ENCODE measurements at regions not wholly inside any gene's neighbourhood (a gene's known extent, or its start where the extent isn't known, plus 50 kb on each side); places are given as distances from the start of the nearest gene placed in this dataset.

- Mint-ChIP-seq H3K9me3 (no peaks in the 10 kb centered on the region), H3K27ac (no peak overlapping the region), H3K4me1 (ENCODE audit: low read depth) (no peaks in the 10 kb centered on the region), H3K27me3 (peaks cover 19% of the 10 kb centered on the region), H3K36me3 (ENCODE audit: low read depth) (no peaks in the 10 kb centered on the region), H3K4me3 (no peak overlapping the region)
- H3K4me1 ChIP-seq (ENCODE audit: insufficient read depth, low read length), result no peaks in the 10 kb centered on the region
- H3K9me3 ChIP-seq (ENCODE audit: control insufficient read depth in 1 of 2, insufficient read depth in 1 of 2, low read length in 2 of 2), result peaks cover 0 to 18% of the 10 kb centered on the region in 2 experiments
- POLR2A ChIA-PET, result no interaction called here
- H3K36me3 ChIP-seq (ENCODE audit: insufficient read depth, low read length), result no peaks in the 10 kb centered on the region
- DNase-seq (no peak), ATAC-seq (ENCODE audit: poor library complexity) (no peak)
- no peak overlapping the region for H3K27ac ChIP-seq (ENCODE audit: low read depth in 1 of 2, low read length in 2 of 2)
- H3K27me3 ChIP-seq (ENCODE audit: control insufficient read depth in 1 of 2, insufficient read depth in 2 of 2, low read length in 2 of 2), result no peaks in the 10 kb centered on the region
- CTCF ChIA-PET, result no interaction called here
- no peak overlapping the region for H3K4me3 ChIP-seq (ENCODE audit: low read length)
- intact Hi-C loops (cut with DNase I, micrococcal nuclease), result no loop called here
- no peak for TF ChIP-seq CTCF (IDR thresholded peaks at IDR 0.05)
Observed at GRCh38 chr1:17933501-17933900, 174.1 kb upstream of the IGSF21 start.

DNA sequence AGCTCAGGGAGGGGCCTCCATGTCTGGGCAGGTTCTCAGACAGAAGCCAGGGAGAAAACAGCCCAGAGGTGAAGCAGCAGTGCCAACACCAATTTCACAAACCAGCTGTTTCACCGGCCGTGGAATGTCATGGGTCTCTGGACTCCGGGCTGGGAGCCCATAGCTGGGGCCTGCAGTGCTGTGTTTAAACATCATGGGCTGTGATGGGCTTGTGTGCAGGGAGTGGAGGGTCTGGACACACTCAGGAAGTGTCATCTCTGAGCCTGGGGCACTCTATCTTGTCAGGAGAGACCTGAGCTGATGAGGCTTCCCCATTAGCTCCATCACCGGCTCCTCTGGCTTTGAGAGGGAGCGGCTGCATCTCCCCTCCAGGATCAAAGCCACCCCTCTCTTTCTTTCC, 173.6 kb upstream of the IGSF21 start:
- ChIA-PET CTCF (no interaction called here), POLR2A (no interaction called here)
- Mint-ChIP-seq H3K9me3 (no peaks in the 10 kb centered on the region), H3K27me3 (peaks cover 23% of the 10 kb centered on the region), H3K4me1 (ENCODE audit: low read depth) (no peaks in the 10 kb centered on the region), H3K27ac (no peak overlapping the region), H3K36me3 (ENCODE audit: low read depth) (no peaks in the 10 kb centered on the region), H3K4me3 (no peak overlapping the region)
- Histone ChIP-seq H3K4me3 (ENCODE audit: low read length) (no peak overlapping the region), H3K4me1 (ENCODE audit: insufficient read depth, low read length) (no peaks in the 10 kb centered on the region), H3K27ac (ENCODE audit: low read depth in 1 of 2, low read length in 2 of 2) (no peak overlapping the region), H3K9me3 (ENCODE audit: control insufficient read depth in 1 of 2, insufficient read depth in 1 of 2, low read length in 2 of 2) (peaks cover 0 to 18% of the 10 kb centered on the region in 2 experiments), H3K27me3 (ENCODE audit: control insufficient read depth in 1 of 2, insufficient read depth in 2 of 2, low read length in 2 of 2) (no peaks in the 10 kb centered on the region), H3K36me3 (ENCODE audit: insufficient read depth, low read length) (no peaks in the 10 kb centered on the region)
- no peak for TF ChIP-seq CTCF (IDR thresholded peaks at IDR 0.05)
- no peak for DNase-seq
- intact Hi-C loops (cut with DNase I, micrococcal nuclease), result no loop called here
- ATAC-seq (ENCODE audit: poor library complexity), result no peak

- H3K4me3 ChIP-seq (ENCODE audit: low read length), result no peak overlapping the region
- H3K27me3 ChIP-seq (ENCODE audit: control insufficient read depth in 1 of 2, insufficient read depth in 2 of 2, low read length in 2 of 2), result no peaks in the 10 kb centered on the region
- no peak for DNase-seq
- H3K27ac ChIP-seq (ENCODE audit: low read depth in 1 of 2, low read length in 2 of 2), result no peak overlapping the region
- H3K4me1 Mint-ChIP-seq (ENCODE audit: low read depth), result no peaks in the 10 kb centered on the region
- no peaks in the 10 kb centered on the region for H3K36me3 ChIP-seq (ENCODE audit: insufficient read depth, low read length)
- TF ChIP-seq CTCF (IDR thresholded peaks at IDR 0.05), result no peak
- POLR2A ChIA-PET, result no interaction called here
- H3K27me3 Mint-ChIP-seq, result peaks cover 21% of the 10 kb centered on the region
- H3K4me3 Mint-ChIP-seq, result no peak overlapping the region
- H3K9me3 ChIP-seq (ENCODE audit: control insufficient read depth in 1 of 2, insufficient read depth in 1 of 2, low read length in 2 of 2), result peaks cover 0 to 18% of the 10 kb centered on the region in 2 experiments
- no peak for ATAC-seq (ENCODE audit: poor library complexity)
- intact Hi-C loops (cut with DNase I, micrococcal nuclease), result no loop called here
- no peak overlapping the region for H3K27ac Mint-ChIP-seq
- no peaks in the 10 kb centered on the region for H3K4me1 ChIP-seq (ENCODE audit: insufficient read depth, low read length)
- CTCF ChIA-PET, result no interaction called here
- no peaks in the 10 kb centered on the region for H3K36me3 Mint-ChIP-seq (ENCODE audit: low read depth)
- no peaks in the 10 kb centered on the region for H3K9me3 Mint-ChIP-seq
Observed at GRCh38 chr1:17935230-17935629, 172.4 kb upstream of the IGSF21 start.

Data from CD4-positive, alpha-beta T cell (primary cell).